Fibroblast of skin of left quadriceps (primary cell): ENCODE measurements at regions not wholly inside any gene's neighbourhood (a gene's known extent, or its start where the extent isn't known, plus 50 kb on each side); places are given as distances from the start of the nearest gene placed in this dataset.
A peak's percentile ranks its signal among the peaks of the same experiment; 100 is the strongest.

Experiments used
- DNase-seq, 2 experiments: peaks; one replicate each; pipeline ENCODE4 v3.0.0-alpha.2; 2013; ENCODE audit warnings: low read depth in 2 of 2

GRCh38 chr10:57788117-57788516, 479.6 kb downstream of the IPMK start:
- DNase-seq, result no peak

GRCh38 chr10:57786850-57787750, 480.6 kb downstream of the IPMK start:
- no peak for DNase-seq

- no peak for DNase-seq
Observed at GRCh38 chr10:57786331-57786730, 481.4 kb downstream of the IPMK start.

GRCh38 chr10:57785546-57785945, 482.1 kb downstream of the IPMK start:
- no peak for DNase-seq

GRCh38 chr10:57785068-57785467, 482.6 kb downstream of the IPMK start:
- no peak for DNase-seq

GRCh38 chr10:57776688-57777432, 490.8 kb downstream of the IPMK start:
- DNase-seq, result no peak

- DNase-seq, result no peak
Observed at GRCh38 chr10:57775250-57775649, 492.4 kb downstream of the IPMK start.

- DNase-seq, result no peak
Observed at GRCh38 chr10:57769298-57769697, 498.4 kb downstream of the IPMK start.

- DNase-seq, result no peak
Observed at GRCh38 chr10:57759777-57760176, 507.9 kb downstream of the IPMK start.

GRCh38 chr10:57754803-57755202, 512.9 kb downstream of the IPMK start:
- DNase-seq, result no peak

- no peak for DNase-seq
Observed at GRCh38 chr10:57743711-57744110, 524.0 kb downstream of the IPMK start.

- no peak for DNase-seq
Observed at GRCh38 chr10:57741751-57742150, 525.9 kb downstream of the IPMK start.

GRCh38 chr10:57723305-57723704, 544.4 kb downstream of the IPMK start:
- no peak for DNase-seq

GRCh38 chr10:57716884-57717283, 550.8 kb downstream of the IPMK start:
- DNase-seq, result no peak

GRCh38 chr10:57715233-57715632, 552.5 kb downstream of the IPMK start:
- DNase-seq, result no peak

- no peak for DNase-seq
Observed at GRCh38 chr10:57707300-57707658, 560.4 kb downstream of the IPMK start.

GRCh38 chr10:57706576-57707299, 561.0 kb downstream of the IPMK start:
- no peak for DNase-seq

GRCh38 chr10:57706016-57706415, 561.7 kb downstream of the IPMK start:
- DNase-seq, result no peak

- DNase-seq, result no peak
Observed at GRCh38 chr10:57699944-57700343, 567.8 kb downstream of the IPMK start.

- peak; percentile 84 to 86 for DNase-seq
Observed at GRCh38 chr10:57696641-57697040, 571.1 kb downstream of the IPMK start.

GRCh38 chr10:57694956-57695608, 572.6 kb downstream of the IPMK start:
- peak; percentile 18 to 24 for DNase-seq
